ENCODE measurements at regions not wholly inside any gene's neighbourhood (a gene's known extent, or its start where the extent isn't known, plus 50 kb on each side); places are given as distances from the start of the nearest gene placed in this dataset.

- TF ChIP-seq CTCF (conservative IDR thresholded peaks at IDR 0.05; ENCODE audit: low read length), result no peak
- no peak for TF ChIP-seq EZH2phosphoT487 (IDR thresholded peaks at IDR 0.05; ENCODE audit: borderline replicate concordance)
These were observed 460.1 kb upstream of the TLE4 start for GRCh38 chr9:79111653-79112052.
